A549 (cell line): ENCODE measurements at regions not wholly inside any gene's neighbourhood (a gene's known extent, or its start where the extent isn't known, plus 50 kb on each side); places are given as distances from the start of the nearest gene placed in this dataset.
A peak's percentile ranks its signal among the peaks of the same experiment; 100 is the strongest.

ENCODE experiments used
- ATAC-seq, 2 experiments: fragments of 200-7000 bp in 1 of 2; fragments of >200 bp in 1 of 2; cut with Nextera tagmentation in 1 of 2; cut with Tn5 transposase in 1 of 2; 3 replicates each; pipeline versions ENCODE4 v1.8.0 to v1.9.1; 2018 to 2020; ENCODE audit warnings: mild to moderate bottlenecking in 1 of 2, moderate library complexity in 1 of 2
- CTCF ChIA-PET: fragments of 300-600 bp; sonication (Branson Sonifier 250); formaldehyde crosslinking; extraction: SDS; loops from one replicate; lab custom pipeline; 2021; ENCODE audit warnings: antibody characterized with exemption, inconsistent platforms; lab: Yijun Ruan, JAX
- POLR2A ChIA-PET: fragments of 350-600 bp; formaldehyde crosslinking; extraction: SDS; loops from one replicate; lab custom pipeline; 2021; ENCODE audit warnings: antibody characterized with exemption, inconsistent platforms; lab: Yijun Ruan, JAX
- DNase-seq, 2 experiments: peaks; one replicate each; pipeline versions ENCODE4 v3.0.0 to v3.0.0-alpha.2; 2011 to 2016; ENCODE audit warnings: low read depth in 1 of 2, low spot score in 1 of 2
- FAIRE-seq: peaks from 2 replicates; lab custom pipeline; 2011; peaks lifted over from hg19 to GRCh38; lab: Jason Lieb, UNC
- H3K27ac ChIP-seq, 2 experiments: fragments of >200 bp; sonication (Bioruptor Twin); formaldehyde crosslinking; 3 replicates each; pipeline ENCODE4 v1.5.1; 2016 to 2017
- H3K4me1 ChIP-seq: fragments of >200 bp; sonication (Bioruptor Twin); formaldehyde crosslinking; 3 replicates; pipeline ENCODE4 v1.6.1; 2016
- H3K4me2 ChIP-seq: fragments of >200 bp; sonication (Bioruptor Twin); formaldehyde crosslinking; 3 replicates; pipeline ENCODE4 v1.6.1; 2016
- H3K4me3 ChIP-seq: fragments of >200 bp; sonication (Bioruptor Twin); formaldehyde crosslinking; 3 replicates; pipeline ENCODE4 v1.5.1; 2016
- H3K9me3 ChIP-seq: fragments of >200 bp; sonication (Bioruptor Twin); formaldehyde crosslinking; 3 replicates; pipeline ENCODE4 v1.6.1; 2016
- CBX2 ChIP-seq: fragments of 200-600 bp; sonication (generic); IDR thresholded peaks from 2 replicates; pipeline ENCODE4 v1.6.1; 2016; ENCODE audit warnings: low read depth, mild to moderate bottlenecking, borderline replicate concordance
- EHF ChIP-seq: fragments of 250-450 bp; sonication (Bioruptor Pico); IDR thresholded peaks from 2 replicates; pipeline ENCODE4 v1.5.0; 2020; ENCODE audit warnings: mild to moderate bottlenecking
- FOSB ChIP-seq: fragments of 250-450 bp; sonication (Bioruptor Pico); IDR thresholded peaks from 2 replicates; pipeline ENCODE4 v1.5.0; 2020; ENCODE audit warnings: mild to moderate bottlenecking, moderate library complexity
- GATA3 ChIP-seq: IDR thresholded peaks from 2 replicates; pipeline ENCODE4 v1.6.1; 2012; ENCODE audit warnings: borderline replicate concordance
- HEYL ChIP-seq: fragments of 250-450 bp; sonication (Bioruptor Pico); IDR thresholded peaks from 2 replicates; pipeline ENCODE4 v1.8.0; 2021; ENCODE audit warnings: mild to moderate bottlenecking, moderate library complexity
- HOXB13 ChIP-seq: fragments of 250-450 bp; sonication (Bioruptor Pico); IDR thresholded peaks from 2 replicates; pipeline ENCODE4 v1.5.0; 2020; ENCODE audit warnings: low read depth, mild to moderate bottlenecking, moderate library complexity
- HOXB5 ChIP-seq: fragments of 250-450 bp; sonication (Bioruptor Pico); IDR thresholded peaks from 2 replicates; pipeline ENCODE4 v1.5.0; 2020; ENCODE audit warnings: mild to moderate bottlenecking, moderate library complexity
- JUNB ChIP-seq: fragments of >200 bp; sonication (Bioruptor Twin); formaldehyde crosslinking; IDR thresholded peaks from 2 replicates; pipeline ENCODE4 v1.6.1; 2016
- KDM1A ChIP-seq: fragments of 200-600 bp; sonication (generic); IDR thresholded peaks from 2 replicates; pipeline ENCODE4 v1.6.1; 2016; ENCODE audit warnings: low read depth, mild to moderate bottlenecking
- KDM5A ChIP-seq: fragments of 200-600 bp; sonication (generic); IDR thresholded peaks from 2 replicates; pipeline ENCODE4 v1.6.1; 2016; ENCODE audit warnings: antibody characterized with exemption, mild to moderate bottlenecking
- MAFK ChIP-seq: fragments of 450-650 bp; IDR thresholded peaks from 2 replicates; pipeline ENCODE4 v1.6.1; 2014; ENCODE audit not compliant: partially characterized antibody
- MAZ ChIP-seq: fragments of 150-350 bp; IDR thresholded peaks from 2 replicates; pipeline ENCODE4 v1.6.1; 2014; ENCODE audit warnings: antibody characterized with exemption, low read depth, low read length, borderline replicate concordance
- NPAS2 ChIP-seq: fragments of 250-450 bp; sonication (Bioruptor Pico); IDR thresholded peaks from 2 replicates; pipeline ENCODE4 v1.8.0; 2022; ENCODE audit warnings: mild to moderate bottlenecking, moderate library complexity, borderline replicate concordance
- POLR2A ChIP-seq: IDR thresholded peaks from 2 replicates; pipeline ENCODE4 v1.6.1; 2012; ENCODE audit warnings: mild to moderate bottlenecking, low read length
- RCOR1 ChIP-seq: fragments of 150-350 bp; IDR thresholded peaks from 2 replicates; pipeline ENCODE4 v1.6.1; 2014; ENCODE audit warnings: antibody characterized with exemption, low read length, low read depth
- RFX5 ChIP-seq: fragments of 450-650 bp; IDR thresholded peaks from 2 replicates; pipeline ENCODE4 v1.7.1; 2014; ENCODE audit warnings: antibody characterized with exemption, mild to moderate bottlenecking, moderate library complexity
- RNF2 ChIP-seq: fragments of 200-600 bp; sonication (generic); IDR thresholded peaks from 2 replicates; pipeline ENCODE4 v1.6.1; 2016; ENCODE audit warnings: low read depth, mild to moderate bottlenecking, antibody characterized with exemption, moderate library complexity, borderline replicate concordance
- TP53 ChIP-seq: fragments of 250-450 bp; sonication (Bioruptor Pico); IDR thresholded peaks from 2 replicates; pipeline ENCODE4 v1.5.0; 2021; ENCODE audit warnings: mild to moderate bottlenecking, moderate library complexity
- WGBS: methylation state at CpG from one replicate; pipeline ENCODE4 v1.1.6; 2017; ENCODE audit errors: missing lambda C conversion rate; 5-methylcytosine and 5-hydroxymethylcytosine counted together
- TF ChIP-seq, protein P1 (sequence below): fragments of 450-650 bp; IDR thresholded peaks from 2 replicates; pipeline ENCODE4 v1.6.1; 2014; ENCODE audit warnings: antibody characterized with exemption
- TF ChIP-seq, protein P2 (sequence below): fragments of >200 bp; sonication (Bioruptor Twin); formaldehyde crosslinking; IDR thresholded peaks from 2 replicates; pipeline ENCODE4 v1.6.1; 2016
- TF ChIP-seq, protein P3 (sequence below): IDR thresholded peaks from 2 replicates; pipeline ENCODE4 v1.6.1; 2012; ENCODE audit warnings: low read depth, borderline replicate concordance
- TF ChIP-seq, protein P4 (sequence below): fragments of 150-350 bp; IDR thresholded peaks from 2 replicates; pipeline ENCODE4 v1.6.1; 2014; ENCODE audit warnings: low read depth, mild to moderate bottlenecking, low read length
- TF ChIP-seq, protein P5 (sequence below): fragments of 250-450 bp; sonication (Bioruptor Pico); IDR thresholded peaks from 2 replicates; pipeline ENCODE4 v1.5.0; 2020; ENCODE audit warnings: low read depth, mild to moderate bottlenecking, moderate library complexity

DNA sequence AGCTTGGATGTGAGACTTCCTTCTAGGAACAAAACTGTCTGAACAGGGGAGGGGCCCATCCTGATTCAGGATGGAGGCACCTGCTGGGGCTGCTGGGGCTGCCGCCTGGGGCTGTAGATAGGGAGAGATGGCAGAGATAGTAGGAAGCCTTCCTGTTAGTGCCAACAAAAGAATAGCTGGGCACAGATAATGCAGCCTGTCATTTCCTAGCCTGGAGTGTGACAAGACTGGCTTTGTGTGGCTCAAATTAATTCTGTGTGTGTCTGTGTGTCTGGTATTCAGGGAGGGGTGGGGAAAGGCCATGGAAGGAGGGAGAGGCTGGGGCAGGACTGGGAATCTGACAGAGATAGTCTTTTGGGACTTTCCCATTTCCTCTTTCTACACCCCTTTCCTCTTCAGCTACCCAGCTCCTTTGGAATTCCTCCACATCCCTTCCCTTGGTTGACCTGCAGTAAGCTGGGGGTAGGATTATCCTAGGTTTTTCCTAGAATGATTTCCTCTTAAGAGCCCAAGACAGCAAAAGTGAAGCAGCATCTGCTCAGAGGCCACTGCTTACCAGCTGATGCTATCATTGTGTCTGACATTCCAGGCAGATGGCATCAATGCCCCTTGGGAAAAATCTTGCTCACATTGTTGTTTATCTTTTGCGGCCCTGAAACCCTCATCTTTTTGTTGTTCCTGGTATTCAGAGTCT is 144.9 kb upstream of the LHCGR start:
- DNase-seq (no peak), FAIRE-seq (no peak), ATAC-seq (no peak)
- no peak overlapping the region for H3K4me3 ChIP-seq
- H3K27ac ChIP-seq, result no peak overlapping the region
- 9% methylated on average over 2 of the region's 2 CpGs for WGBS
- ChIA-PET CTCF (interaction anchor here (1.3 kb wide), 1 partner anchor 14 kb away, joined by 5 read pairs; no protein-coding TSS in a partner anchor), POLR2A (no interaction called here)
- no peak overlapping the region for H3K4me2 ChIP-seq
- TF ChIP-seq HOXB5 (CRISPR knock-in tag) (no peak), RFX5 (no peak), KDM5A (no peak), JUNB (no peak), FOSB (CRISPR knock-in tag) (no peak), RNF2 (no peak), MAFK (no peak), HEYL (CRISPR knock-in tag) (no peak)
- TF ChIP-seq, protein P1, sequence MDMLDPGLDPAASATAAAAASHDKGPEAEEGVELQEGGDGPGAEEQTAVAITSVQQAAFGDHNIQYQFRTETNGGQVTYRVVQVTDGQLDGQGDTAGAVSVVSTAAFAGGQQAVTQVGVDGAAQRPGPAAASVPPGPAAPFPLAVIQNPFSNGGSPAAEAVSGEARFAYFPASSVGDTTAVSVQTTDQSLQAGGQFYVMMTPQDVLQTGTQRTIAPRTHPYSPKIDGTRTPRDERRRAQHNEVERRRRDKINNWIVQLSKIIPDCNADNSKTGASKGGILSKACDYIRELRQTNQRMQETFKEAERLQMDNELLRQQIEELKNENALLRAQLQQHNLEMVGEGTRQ, result no peak
- TF ChIP-seq, protein P2, sequence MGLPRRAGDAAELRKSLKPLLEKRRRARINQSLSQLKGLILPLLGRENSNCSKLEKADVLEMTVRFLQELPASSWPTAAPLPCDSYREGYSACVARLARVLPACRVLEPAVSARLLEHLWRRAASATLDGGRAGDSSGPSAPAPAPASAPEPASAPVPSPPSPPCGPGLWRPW, result no peak
- H3K4me1 ChIP-seq, result no peaks in the 10 kb centered on the region
- H3K9me3 ChIP-seq, result no peaks in the 10 kb centered on the region; the same call in 2 of the 3 replicates

DNA sequence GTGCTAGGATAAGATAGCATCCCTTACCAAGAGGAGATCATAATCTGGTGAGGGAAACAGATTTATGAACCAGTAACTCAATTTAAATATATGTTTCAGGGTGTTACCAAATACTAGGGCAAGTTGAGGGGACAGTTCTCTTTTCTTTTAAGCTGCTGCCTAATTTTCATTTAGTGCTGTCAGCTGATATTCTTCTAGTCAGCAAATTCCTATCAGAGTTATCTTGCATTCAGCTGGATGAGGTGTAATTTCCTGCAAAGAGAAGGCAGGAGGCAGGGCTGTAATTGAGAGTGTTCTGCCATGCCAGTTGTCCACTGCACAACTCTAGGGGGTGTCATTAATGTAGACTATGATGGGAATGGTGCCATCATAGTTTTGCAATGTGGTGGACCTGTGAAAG is 141.3 kb upstream of the LHCGR start:
- H3K4me3 ChIP-seq, result no peak overlapping the region
- POLR2A ChIA-PET, result no interaction called here
- DNase-seq, result no peak
- TF ChIP-seq TP53, result no peak
- peak; percentile 52 for TF ChIP-seq MAFK
- TF ChIP-seq, all 56 proteins: peak for 1
- H3K27ac ChIP-seq, result no peak overlapping the region
- ATAC-seq, result no peak
- FAIRE-seq, result no peak
- no peaks in the 10 kb centered on the region for H3K9me3 ChIP-seq
- CTCF ChIA-PET, result interaction anchor here (1.0 kb wide), 1 partner anchor 10 kb away, joined by 3 read pairs; no protein-coding TSS in a partner anchor
- no peak overlapping the region for H3K4me2 ChIP-seq
- no peaks in the 10 kb centered on the region for H3K4me1 ChIP-seq

DNA sequence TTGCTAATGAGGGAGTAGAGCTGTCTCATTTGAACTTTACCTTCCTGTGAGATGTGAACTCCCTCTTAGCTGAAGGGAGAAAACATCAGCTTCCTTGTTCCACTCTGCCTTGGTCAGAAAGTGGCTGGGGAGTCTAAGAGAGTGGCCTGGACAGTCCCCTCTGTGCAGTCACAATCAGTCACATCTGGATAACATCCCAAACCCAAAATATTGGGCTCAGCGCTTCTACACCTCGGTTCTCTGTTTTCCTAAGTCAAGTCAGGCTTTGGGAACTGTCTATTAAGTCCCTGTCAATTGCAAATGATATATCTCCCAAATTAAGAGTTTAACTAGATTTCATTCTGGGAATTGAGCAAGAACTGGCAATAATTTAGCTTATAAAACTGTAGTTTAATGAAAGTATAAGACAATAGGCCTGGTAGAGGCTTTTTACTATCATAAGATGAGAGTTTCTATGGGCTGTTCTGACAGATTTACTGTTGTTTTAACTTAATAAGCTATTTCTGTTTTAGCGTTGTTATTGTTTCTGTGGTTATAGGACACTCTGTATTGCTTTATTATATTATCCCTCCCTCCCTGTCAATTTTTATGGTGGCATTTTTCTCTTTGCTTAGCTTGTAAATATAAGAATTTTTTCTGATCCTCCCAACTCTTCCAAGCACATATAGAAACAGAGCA is 135.1 kb upstream of the LHCGR start:
- Histone ChIP-seq H3K4me2 (no peak overlapping the region), H3K9me3 (no peaks in the 10 kb centered on the region), H3K27ac (no peak overlapping the region), H3K4me3 (no peak overlapping the region), H3K4me1 (no peaks in the 10 kb centered on the region)
- ATAC-seq (no peak), DNase-seq (no peak), FAIRE-seq (no peak)
- WGBS, result 15% methylated on average over 3 of the region's 3 CpGs
- POLR2A ChIA-PET, result no interaction called here
- CTCF ChIA-PET, result interaction anchor here (0.7 kb wide), 1 partner anchor 13 kb away, joined by 3 read pairs; no protein-coding TSS in a partner anchor
- TF ChIP-seq HOXB13 (CRISPR knock-in tag), result no peak
- TF ChIP-seq, protein P3, sequence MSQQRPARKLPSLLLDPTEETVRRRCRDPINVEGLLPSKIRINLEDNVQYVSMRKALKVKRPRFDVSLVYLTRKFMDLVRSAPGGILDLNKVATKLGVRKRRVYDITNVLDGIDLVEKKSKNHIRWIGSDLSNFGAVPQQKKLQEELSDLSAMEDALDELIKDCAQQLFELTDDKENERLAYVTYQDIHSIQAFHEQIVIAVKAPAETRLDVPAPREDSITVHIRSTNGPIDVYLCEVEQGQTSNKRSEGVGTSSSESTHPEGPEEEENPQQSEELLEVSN, result no peak
- TF ChIP-seq, protein P4, sequence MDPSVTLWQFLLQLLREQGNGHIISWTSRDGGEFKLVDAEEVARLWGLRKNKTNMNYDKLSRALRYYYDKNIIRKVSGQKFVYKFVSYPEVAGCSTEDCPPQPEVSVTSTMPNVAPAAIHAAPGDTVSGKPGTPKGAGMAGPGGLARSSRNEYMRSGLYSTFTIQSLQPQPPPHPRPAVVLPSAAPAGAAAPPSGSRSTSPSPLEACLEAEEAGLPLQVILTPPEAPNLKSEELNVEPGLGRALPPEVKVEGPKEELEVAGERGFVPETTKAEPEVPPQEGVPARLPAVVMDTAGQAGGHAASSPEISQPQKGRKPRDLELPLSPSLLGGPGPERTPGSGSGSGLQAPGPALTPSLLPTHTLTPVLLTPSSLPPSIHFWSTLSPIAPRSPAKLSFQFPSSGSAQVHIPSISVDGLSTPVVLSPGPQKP, result no peak
- no peak for TF ChIP-seq NPAS2 (CRISPR knock-in tag)
- no peak for TF ChIP-seq TP53

DNA sequence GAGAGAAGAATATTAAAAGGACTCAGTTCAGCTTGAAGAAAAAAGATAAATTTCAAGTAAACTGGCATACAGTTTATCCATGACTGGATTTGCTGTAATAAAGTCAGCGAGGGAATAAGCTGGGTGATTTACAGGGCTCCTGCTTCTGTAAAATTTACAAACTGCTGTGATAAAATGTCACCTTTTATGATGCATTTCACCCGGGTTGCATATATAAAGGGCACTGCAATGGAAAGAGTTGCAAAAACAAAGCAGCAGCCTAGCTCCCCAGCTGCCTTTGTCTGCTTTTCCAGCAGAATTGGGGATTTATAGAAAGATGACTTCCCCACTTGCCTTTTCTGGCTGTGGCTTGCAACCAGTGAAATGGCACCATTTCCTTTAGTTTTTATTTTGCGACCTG is 132.5 kb upstream of the LHCGR start:
- Histone ChIP-seq H3K27ac (no peak overlapping the region), H3K9me3 (no peaks in the 10 kb centered on the region), H3K4me2 (no peak overlapping the region), H3K4me1 (no peaks in the 10 kb centered on the region), H3K4me3 (no peak overlapping the region)
- DNase-seq (no peak), ATAC-seq (no peak), FAIRE-seq (no peak)
- ChIA-PET CTCF (no interaction called here), POLR2A (no interaction called here)
- TF ChIP-seq RCOR1 (no peak), KDM1A (no peak), FOSB (CRISPR knock-in tag) (no peak), CBX2 (no peak), EHF (CRISPR knock-in tag) (no peak), KDM5A (no peak), MAZ (no peak), GATA3 (no peak), POLR2A (no peak)
- TF ChIP-seq, protein P5, sequence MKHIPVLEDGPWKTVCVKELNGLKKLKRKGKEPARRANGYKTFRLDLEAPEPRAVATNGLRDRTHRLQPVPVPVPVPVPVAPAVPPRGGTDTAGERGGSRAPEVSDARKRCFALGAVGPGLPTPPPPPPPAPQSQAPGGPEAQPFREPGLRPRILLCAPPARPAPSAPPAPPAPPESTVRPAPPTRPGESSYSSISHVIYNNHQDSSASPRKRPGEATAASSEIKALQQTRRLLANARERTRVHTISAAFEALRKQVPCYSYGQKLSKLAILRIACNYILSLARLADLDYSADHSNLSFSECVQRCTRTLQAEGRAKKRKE, result no peak
- WGBS, result 2% methylated on average over 3 of the region's 3 CpGs
